ENCODE measurements at regions not wholly inside any gene's neighbourhood (a gene's known extent, or its start where the extent isn't known, plus 50 kb on each side); places are given as distances from the start of the nearest gene placed in this dataset.

DNA sequence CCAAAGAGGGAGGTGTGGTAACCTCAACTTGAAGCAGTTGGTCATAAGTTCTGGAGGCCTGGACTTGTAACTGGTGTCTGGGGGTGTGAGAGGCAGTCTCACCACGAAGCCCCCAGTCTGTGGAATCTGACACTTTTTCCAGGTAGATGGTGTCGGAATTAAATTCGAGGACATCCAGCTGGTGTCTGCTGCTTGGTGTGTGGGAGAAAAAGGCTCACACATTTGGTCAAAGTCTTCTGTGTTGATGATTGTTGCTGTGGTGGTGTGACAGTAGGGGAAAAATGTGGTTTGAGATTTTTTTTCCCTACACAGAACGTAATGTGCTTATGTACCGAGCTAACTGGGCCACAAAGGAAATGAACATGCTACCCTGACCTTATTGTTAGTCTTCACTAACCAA is 251.9 kb downstream of the MAT2B start:
- TF ChIP-seq, protein P1, sequence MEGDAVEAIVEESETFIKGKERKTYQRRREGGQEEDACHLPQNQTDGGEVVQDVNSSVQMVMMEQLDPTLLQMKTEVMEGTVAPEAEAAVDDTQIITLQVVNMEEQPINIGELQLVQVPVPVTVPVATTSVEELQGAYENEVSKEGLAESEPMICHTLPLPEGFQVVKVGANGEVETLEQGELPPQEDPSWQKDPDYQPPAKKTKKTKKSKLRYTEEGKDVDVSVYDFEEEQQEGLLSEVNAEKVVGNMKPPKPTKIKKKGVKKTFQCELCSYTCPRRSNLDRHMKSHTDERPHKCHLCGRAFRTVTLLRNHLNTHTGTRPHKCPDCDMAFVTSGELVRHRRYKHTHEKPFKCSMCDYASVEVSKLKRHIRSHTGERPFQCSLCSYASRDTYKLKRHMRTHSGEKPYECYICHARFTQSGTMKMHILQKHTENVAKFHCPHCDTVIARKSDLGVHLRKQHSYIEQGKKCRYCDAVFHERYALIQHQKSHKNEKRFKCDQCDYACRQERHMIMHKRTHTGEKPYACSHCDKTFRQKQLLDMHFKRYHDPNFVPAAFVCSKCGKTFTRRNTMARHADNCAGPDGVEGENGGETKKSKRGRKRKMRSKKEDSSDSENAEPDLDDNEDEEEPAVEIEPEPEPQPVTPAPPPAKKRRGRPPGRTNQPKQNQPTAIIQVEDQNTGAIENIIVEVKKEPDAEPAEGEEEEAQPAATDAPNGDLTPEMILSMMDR (optimal IDR thresholded peaks at IDR 0.05 in 1 of 3, IDR thresholded peaks at IDR 0.05 in 1 of 3, conservative IDR thresholded peaks at IDR 0.05 in 1 of 3; ENCODE audit: extremely low read depth in 1 of 3, insufficient read depth in 2 of 3, low read length in 3 of 3) = no peak
- no peak for TF ChIP-seq EZH2 (IDR thresholded peaks at IDR 0.05; ENCODE audit: low read length)

Measured in keratinocyte (primary cell).